H1 (cell line): ENCODE measurements at regions not wholly inside any gene's neighbourhood (a gene's known extent, or its start where the extent isn't known, plus 50 kb on each side); places are given as distances from the start of the nearest gene placed in this dataset.

Experiments
- CTCF ChIA-PET: fragments of 300-600 bp; sonication (Branson Sonifier 250); formaldehyde crosslinking; loops from one replicate; lab custom pipeline; 2021; ENCODE audit not compliant: partially characterized antibody; lab: Charles Lee
- POLR2A ChIA-PET: fragments of 300-600 bp; sonication (Branson Sonifier 250); formaldehyde crosslinking; loops from one replicate; lab custom pipeline; 2021; ENCODE audit warnings: inconsistent platforms; ENCODE audit not compliant: partially characterized antibody; lab: Charles Lee
- DNase-seq, 2 experiments: peaks; one replicate each; pipeline versions ENCODE4 v3.0.0 to v3.0.0-alpha.2; 2010 to 2022; ENCODE audit warnings: low spot score in 2 of 2, low read depth in 1 of 2, mixed read lengths in 1 of 2
- FAIRE-seq: peaks from 2 replicates; lab custom pipeline; 2011; peaks lifted over from hg19 to GRCh38; lab: Jason Lieb, UNC
- H2AFZ ChIP-seq: 2 replicates; pipeline ENCODE4 v1.8.1; 2012; ENCODE audit warnings: low read length, inconsistent platforms
- H2AK5ac ChIP-seq: 2 replicates; pipeline ENCODE4 v1.6.1; 2013; ENCODE audit warnings: low read depth, low read length
- H2BK120ac ChIP-seq: replicated peaks from 2 replicates; pipeline ENCODE3; 2013; ENCODE audit warnings: low read depth, low read length, inconsistent platforms
- H2BK12ac ChIP-seq: 2 replicates; pipeline ENCODE4 v1.6.1; 2013; ENCODE audit warnings: low read depth, low read length
- H2BK15ac ChIP-seq: 2 replicates; pipeline ENCODE4 v1.6.1; 2013; ENCODE audit warnings: low read length
- H2BK20ac ChIP-seq: 2 replicates; pipeline ENCODE4 v1.6.1; 2013; ENCODE audit warnings: low read length
- H2BK5ac ChIP-seq: 2 replicates; pipeline ENCODE4 v1.6.1; 2013; ENCODE audit warnings: low read depth, low read length
- H3K14ac ChIP-seq: 2 replicates; pipeline ENCODE4 v1.6.1; 2013; ENCODE audit warnings: inconsistent platforms; ENCODE audit not compliant: insufficient read length
- H3K18ac ChIP-seq: 2 replicates; pipeline ENCODE4 v1.6.1; 2013; ENCODE audit warnings: low read length; ENCODE audit errors: extremely low read depth
- H3K23ac ChIP-seq: 2 replicates; pipeline ENCODE4 v1.6.1; 2013; ENCODE audit warnings: inconsistent platforms; ENCODE audit not compliant: insufficient read length
- H3K23me2 ChIP-seq: 2 replicates; pipeline ENCODE4 v1.6.1; 2013; ENCODE audit warnings: low read depth, low read length
- H3K27ac ChIP-seq: 2 replicates; pipeline ENCODE4 v1.6.1; 2011; ENCODE audit warnings: low read depth, low read length, inconsistent platforms
- H3K27me3 ChIP-seq, 4 experiments: replicated peaks in 1 of 4; 1 replicate in 1 of 4; 2 replicates in 3 of 4; pipeline versions ENCODE4 v1.6.1 to v1.8.1; 2011 to 2013; ENCODE audit warnings: low read length in 3 of 4, mild to moderate bottlenecking in 3 of 4, inconsistent platforms in 2 of 4, mixed read lengths in 2 of 4, moderate library complexity in 1 of 4; ENCODE audit not compliant: control insufficient read depth in 3 of 4, insufficient read depth in 3 of 4; ENCODE audit errors: extremely low read depth in 1 of 4
- H3K36me3 ChIP-seq, 4 experiments: 2 replicates each; pipeline versions ENCODE4 v1.6.1 to v1.8.1; 2011 to 2013; ENCODE audit warnings: mild to moderate bottlenecking in 4 of 4, low read length in 3 of 4, moderate library complexity in 2 of 4, control low read depth in 1 of 4, inconsistent platforms in 1 of 4; ENCODE audit not compliant: insufficient read depth in 4 of 4, control insufficient read depth in 2 of 4
- H3K4ac ChIP-seq: replicated peaks from 2 replicates; pipeline ENCODE3; 2013; ENCODE audit warnings: low read length, low read depth, mixed read lengths, inconsistent platforms; ENCODE audit not compliant: insufficient read length
- H3K4me1 ChIP-seq, 4 experiments: replicated peaks in 1 of 4; 1 replicate in 1 of 4; 2 replicates in 3 of 4; pipeline versions ENCODE4 v1.6.1 to v1.8.1; 2011 to 2013; ENCODE audit warnings: low read length in 3 of 4, inconsistent platforms in 2 of 4, mixed read lengths in 1 of 4; ENCODE audit not compliant: insufficient read depth in 4 of 4, control insufficient read depth in 3 of 4
- H3K4me2 ChIP-seq, 2 experiments: 2 replicates each; pipeline versions ENCODE4 v1.6.1 to v1.8.1; 2011 to 2013; ENCODE audit warnings: low read depth in 2 of 2, low read length in 2 of 2, control low read depth in 1 of 2, inconsistent platforms in 1 of 2, mild to moderate bottlenecking in 1 of 2; ENCODE audit not compliant: insufficient read depth in 1 of 2
- H3K4me3 ChIP-seq, 4 experiments: fragments of 200-600, 300-600 bp in 1 of 4; sonication (generic), shearing (Covaris generic), sonication (Bioruptor Twin) in 1 of 4; 2 replicates each; pipeline versions ENCODE4 v1.5.1 to v1.8.1; 2011 to 2016; ENCODE audit warnings: low read length in 4 of 4, low read depth in 3 of 4, control low read depth in 2 of 4, inconsistent platforms in 2 of 4, mild to moderate bottlenecking in 2 of 4, mixed read lengths in 1 of 4, moderate library complexity in 1 of 4; ENCODE audit not compliant: insufficient read depth in 2 of 4; ENCODE audit errors: extremely low read depth in 1 of 4
- H3K56ac ChIP-seq: replicated peaks from 2 replicates; pipeline ENCODE3; 2013; ENCODE audit warnings: low read depth, mild to moderate bottlenecking, mixed read lengths, low read length, inconsistent platforms; ENCODE audit not compliant: insufficient read length
- H3K79me1 ChIP-seq: 2 replicates; pipeline ENCODE4 v1.6.1; 2013; ENCODE audit warnings: low read depth, low read length, control low read depth
- H3K79me2 ChIP-seq, 2 experiments: 2 replicates each; pipeline versions ENCODE4 v1.6.1 to v1.8.1; 2012 to 2013; ENCODE audit warnings: low read length in 2 of 2, mild to moderate bottlenecking in 2 of 2, inconsistent platforms in 1 of 2; ENCODE audit not compliant: insufficient read depth in 2 of 2, control insufficient read depth in 1 of 2
- H3K9ac ChIP-seq, 4 experiments: replicated peaks in 1 of 4; 1 replicate in 1 of 4; 2 replicates in 3 of 4; pipeline versions ENCODE4 v1.6.1 to v1.8.1; 2011 to 2013; ENCODE audit warnings: low read depth in 3 of 4, low read length in 3 of 4, control low read depth in 2 of 4, mild to moderate bottlenecking in 2 of 4, moderate library complexity in 2 of 4, inconsistent platforms in 1 of 4; ENCODE audit errors: extremely low read depth in 1 of 4
- H3K9me3 ChIP-seq, 2 experiments: 2 replicates each; pipeline versions ENCODE4 v1.6.1 to v1.8.1; 2012 to 2013; ENCODE audit warnings: mild to moderate bottlenecking in 2 of 2, moderate library complexity in 2 of 2, control low read depth in 1 of 2, inconsistent platforms in 1 of 2, low read depth in 1 of 2, low read length in 1 of 2, mixed read lengths in 1 of 2; ENCODE audit not compliant: insufficient read depth in 2 of 2
- H4K20me1 ChIP-seq, 2 experiments: replicated peaks in 1 of 2; 2 replicates each; pipeline versions ENCODE3 to v1.8.1; 2011 to 2013; ENCODE audit warnings: inconsistent platforms in 2 of 2, low read length in 2 of 2, mild to moderate bottlenecking in 1 of 2; ENCODE audit not compliant: insufficient read depth in 2 of 2, control insufficient read depth in 1 of 2
- H4K5ac ChIP-seq: 2 replicates; pipeline ENCODE4 v1.6.1; 2013; ENCODE audit warnings: low read length, low read depth, mixed read lengths, inconsistent platforms; ENCODE audit not compliant: insufficient read length
- H4K8ac ChIP-seq: 2 replicates; pipeline ENCODE4 v1.8.0; 2013; ENCODE audit warnings: mild to moderate bottlenecking, moderate library complexity, low read length, inconsistent platforms; ENCODE audit not compliant: insufficient read depth; ENCODE audit errors: extremely low read depth
- H4K91ac ChIP-seq: replicated peaks from 2 replicates; pipeline ENCODE3; 2013; ENCODE audit warnings: low read length, mixed read lengths, inconsistent platforms; ENCODE audit not compliant: insufficient read length
- BCL11A ChIP-seq, 2 experiments: IDR thresholded peaks; one replicate each; pipeline ENCODE4 v1.6.1; 2011; ENCODE audit warnings: low read depth in 2 of 2, low read length in 2 of 2, mild to moderate bottlenecking in 2 of 2
- BRCA1 ChIP-seq: IDR thresholded peaks from 2 replicates; pipeline ENCODE4 v1.6.1; 2012; ENCODE audit warnings: low read depth, low read length, improper control_type of control experiment
- EGR1 ChIP-seq: IDR thresholded peaks from 2 replicates; pipeline ENCODE4 v1.6.1; 2011; ENCODE audit warnings: low read depth, low read length, borderline replicate concordance
- HDAC2 ChIP-seq, 2 experiments: fragments of 300-600 bp in 1 of 2; sonication (generic) in 1 of 2; IDR thresholded peaks; 2 replicates each; pipeline ENCODE4 v1.6.1; 2011 to 2012; ENCODE audit warnings: low read depth in 2 of 2, low read length in 2 of 2, mild to moderate bottlenecking in 2 of 2, moderate library complexity in 2 of 2, borderline replicate concordance in 1 of 2, inconsistent platforms in 1 of 2
- JUN ChIP-seq: IDR thresholded peaks from 2 replicates; pipeline ENCODE4 v1.6.1; 2011; ENCODE audit warnings: low read depth, mild to moderate bottlenecking, improper control_type of control experiment, low read length
- POLR2AphosphoS5 ChIP-seq: IDR thresholded peaks from 2 replicates; pipeline ENCODE4 v1.6.1; 2011; ENCODE audit warnings: low read depth, low read length
- POU5F1 ChIP-seq: IDR thresholded peaks from 2 replicates; pipeline ENCODE4 v1.6.1; 2011; ENCODE audit warnings: low read depth, mild to moderate bottlenecking, low read length, moderate library complexity
- RFX5 ChIP-seq: IDR thresholded peaks from 2 replicates; pipeline ENCODE4 v1.6.1; 2011; ENCODE audit warnings: low read depth, low read length, improper control_type of control experiment, borderline replicate concordance
- SP1 ChIP-seq: IDR thresholded peaks from 2 replicates; pipeline ENCODE4 v1.6.1; 2011; ENCODE audit warnings: low read depth, low read length
- SUZ12 ChIP-seq: fragments of 200-600 bp; sonication (generic); IDR thresholded peaks from 2 replicates; pipeline ENCODE4 v1.6.1; 2012; ENCODE audit warnings: mild to moderate bottlenecking, inconsistent platforms, low read length, moderate library complexity, mixed read lengths
- TAF1 ChIP-seq: IDR thresholded peaks from 2 replicates; pipeline ENCODE4 v1.6.1; 2011; ENCODE audit warnings: mild to moderate bottlenecking, low read depth, low read length
- WGBS, 2 experiments: shearing (Covaris generic) in 1 of 2; methylation state at CpG; one replicate each; pipeline versions ENCODE4 v1.1.6 to v1.1.7; 2013 to 2015; ENCODE audit warnings: low lambda C conversion rate in 2 of 2, mixed read lengths in 2 of 2, inconsistent platforms in 1 of 2, low coverage in 1 of 2, missing lambda C conversion rate in 1 of 2; ENCODE audit not compliant: insufficient replicate concordance in 2 of 2, insufficient coverage in 1 of 2, insufficient read length in 1 of 2; ENCODE audit errors: extremely low coverage in 1 of 2, missing lambda C conversion rate in 1 of 2; 5-methylcytosine and 5-hydroxymethylcytosine counted together
- TF ChIP-seq, protein P1 (sequence below): IDR thresholded peaks from 2 replicates; pipeline ENCODE4 v1.6.1; 2012; ENCODE audit warnings: low read length, inconsistent platforms
- TF ChIP-seq, protein P2 (sequence below): IDR thresholded peaks from 2 replicates; pipeline ENCODE4 v1.6.1; 2011; ENCODE audit warnings: low read depth, mild to moderate bottlenecking, low read length; ENCODE audit not compliant: insufficient read depth

DNA sequence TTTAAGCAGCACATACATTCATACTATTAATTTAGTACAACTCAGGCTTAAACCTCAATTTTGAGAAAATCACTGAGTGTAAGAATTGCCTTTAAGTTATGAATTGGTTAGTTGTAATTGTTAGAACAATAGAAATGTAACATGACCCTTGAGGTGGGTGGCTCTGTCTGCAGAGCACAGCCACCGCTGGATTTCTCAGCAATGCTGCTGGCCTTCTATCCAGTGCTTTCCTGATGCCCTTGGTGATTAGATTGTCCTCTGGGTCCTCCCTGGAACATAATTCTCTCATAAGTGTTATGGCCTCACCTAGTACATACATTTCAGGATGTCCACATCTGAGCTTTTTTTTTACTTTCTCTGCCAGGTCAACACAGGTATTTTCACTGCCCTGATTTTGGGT lies 213.2 kb downstream of the SLC7A11 start:
- Histone ChIP-seq H2AFZ (0 out of 2 replicates have a peak overlapping the region, but pooled peaks have one; percentile 34), H2BK120ac (no peak overlapping the region)
- TF ChIP-seq, protein P1, sequence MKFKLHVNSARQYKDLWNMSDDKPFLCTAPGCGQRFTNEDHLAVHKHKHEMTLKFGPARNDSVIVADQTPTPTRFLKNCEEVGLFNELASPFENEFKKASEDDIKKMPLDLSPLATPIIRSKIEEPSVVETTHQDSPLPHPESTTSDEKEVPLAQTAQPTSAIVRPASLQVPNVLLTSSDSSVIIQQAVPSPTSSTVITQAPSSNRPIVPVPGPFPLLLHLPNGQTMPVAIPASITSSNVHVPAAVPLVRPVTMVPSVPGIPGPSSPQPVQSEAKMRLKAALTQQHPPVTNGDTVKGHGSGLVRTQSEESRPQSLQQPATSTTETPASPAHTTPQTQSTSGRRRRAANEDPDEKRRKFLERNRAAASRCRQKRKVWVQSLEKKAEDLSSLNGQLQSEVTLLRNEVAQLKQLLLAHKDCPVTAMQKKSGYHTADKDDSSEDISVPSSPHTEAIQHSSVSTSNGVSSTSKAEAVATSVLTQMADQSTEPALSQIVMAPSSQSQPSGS, result no peak
- TF ChIP-seq HDAC2 (IDR thresholded peaks at IDR 0.05; ENCODE audit: borderline replicate concordance in 1 of 2, low read depth in 2 of 2, low read length in 2 of 2) (no peak), SUZ12 (no peak), BCL11A (IDR thresholded peaks at IDR 0.05; ENCODE audit: low read depth in 2 of 2, low read length in 2 of 2) (no peak), EGR1 (no peak), SP1 (no peak), POU5F1 (no peak), JUN (no peak), POLR2AphosphoS5 (no peak), TAF1 (no peak), BRCA1 (no peak), RFX5 (no peak)
- TF ChIP-seq, protein P2, sequence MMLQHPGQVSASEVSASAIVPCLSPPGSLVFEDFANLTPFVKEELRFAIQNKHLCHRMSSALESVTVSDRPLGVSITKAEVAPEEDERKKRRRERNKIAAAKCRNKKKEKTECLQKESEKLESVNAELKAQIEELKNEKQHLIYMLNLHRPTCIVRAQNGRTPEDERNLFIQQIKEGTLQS, result no peak

More for the DNA sequence above, 213.2 kb downstream of the SLC7A11 start:
- Histone ChIP-seq H3K27ac (no peak overlapping the region), H2AK5ac (no peak overlapping the region), H4K5ac (no peak overlapping the region), H3K14ac (no peak overlapping the region), H2BK20ac (no peak overlapping the region), H2BK15ac (no peak overlapping the region), H3K79me1 (no peaks in the 10 kb centered on the region), H4K91ac (no peak overlapping the region), H3K79me2 (no peaks in the 10 kb centered on the region), H3K9ac (no peak overlapping the region), H3K4me2 (no peak overlapping the region), H2BK12ac (no peak overlapping the region), H4K8ac (no peak overlapping the region), H2BK5ac (no peak overlapping the region), H3K4me3 (no peak overlapping the region), H3K4ac (no peak overlapping the region), H4K20me1 (no peaks in the 10 kb centered on the region), H3K23ac (no peak overlapping the region), H3K36me3 (no peaks in the 10 kb centered on the region), H3K56ac (no peak overlapping the region), H3K9me3 (no peaks in the 10 kb centered on the region), H3K4me1 (peaks cover 0 to 4% (median 0%) of the 10 kb centered on the region in 4 experiments; a peak in 2 of 7 replicates), H3K23me2 (no peaks in the 10 kb centered on the region), H3K18ac (no peak overlapping the region), H3K27me3 (peaks cover 0 to 1% (median 0%) of the 10 kb centered on the region in 4 experiments; a peak in 1 of 7 replicates)
- 68% methylated on average over 1 of the region's 1 CpG; no CpG with 5 or more reads in 1 of the 2 experiments for WGBS, 2 experiments
- no peak for DNase-seq
- POLR2A ChIA-PET, result no interaction called here
- FAIRE-seq, result no peak
- CTCF ChIA-PET, result interaction anchor here (0.9 to 1.5 kb wide), 5 partner anchors 9 to 466 kb away, joined by 3 to 7 read pairs (median 3); no protein-coding TSS in a partner anchor
